ENCODE measurements at regions not wholly inside any gene's neighbourhood (a gene's known extent, or its start where the extent isn't known, plus 50 kb on each side); places are given as distances from the start of the nearest gene placed in this dataset.

DNA sequence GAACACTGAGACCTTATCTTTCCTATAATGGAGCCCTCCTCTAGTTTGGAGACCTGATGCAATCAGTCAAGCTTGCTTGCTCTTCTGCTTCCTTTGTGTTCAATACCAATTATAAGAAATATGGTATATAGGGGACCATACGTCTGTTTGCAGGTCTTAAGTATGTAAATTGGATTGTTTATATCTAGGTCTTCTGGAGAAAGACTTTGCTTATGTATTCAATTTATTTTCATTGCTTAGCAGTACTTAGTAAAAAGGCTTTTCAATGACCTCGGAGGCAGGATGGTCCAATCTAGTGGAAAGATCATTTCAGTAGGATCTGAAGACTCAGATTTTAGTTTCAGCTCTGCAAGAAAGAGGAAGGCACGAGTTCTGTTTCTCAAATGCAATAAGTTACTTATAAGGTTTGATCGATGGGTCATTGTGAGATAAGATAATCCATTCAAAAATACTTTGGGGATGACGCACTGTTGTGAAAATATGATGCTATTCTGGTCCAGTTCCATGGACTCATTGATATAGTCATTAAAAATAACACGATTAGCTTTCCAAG, 571.6 kb downstream of the SH2D4B start:
- Histone ChIP-seq H3K9ac (ENCODE audit: low read length) (no peak overlapping the region), H3K9me3 (ENCODE audit: insufficient read depth, low read depth, low read length) (no peaks in the 10 kb centered on the region), H3K4me3 (ENCODE audit: insufficient read depth, low read depth, low read length) (no peak overlapping the region), H4K20me1 (ENCODE audit: insufficient read depth, low read length) (no peaks in the 10 kb centered on the region), H3K27me3 (ENCODE audit: insufficient read depth, low read length) (no peaks in the 10 kb centered on the region), H3K36me3 (ENCODE audit: insufficient read depth, low read length) (no peaks in the 10 kb centered on the region), H3K79me2 (ENCODE audit: insufficient read depth, low read length) (no peaks in the 10 kb centered on the region), H3K4me2 (ENCODE audit: low read length) (no peak overlapping the region), H2AFZ (ENCODE audit: low read depth, low read length) (no peak overlapping the region), H3K27ac (ENCODE audit: low read depth, low read length) (no peak overlapping the region), H3K4me1 (ENCODE audit: insufficient read depth, low read length) (no peaks in the 10 kb centered on the region)
- Mint-ChIP-seq H3K4me1 (ENCODE audit: low read depth, unreplicated experiment) (peaks cover 7% of the 10 kb centered on the region), H3K27ac (ENCODE audit: unreplicated experiment) (no peak overlapping the region), H3K9me3 (ENCODE audit: unreplicated experiment) (no peaks in the 10 kb centered on the region), H3K4me3 (ENCODE audit: unreplicated experiment) (no peak overlapping the region), H3K36me3 (ENCODE audit: low read depth, unreplicated experiment) (no peaks in the 10 kb centered on the region), H3K27me3 (ENCODE audit: low read depth, unreplicated experiment) (no peaks in the 10 kb centered on the region)
- DNase-seq (ENCODE audit: low read depth) (no peak), FAIRE-seq (no peak)
- TF ChIP-seq, protein P1, sequence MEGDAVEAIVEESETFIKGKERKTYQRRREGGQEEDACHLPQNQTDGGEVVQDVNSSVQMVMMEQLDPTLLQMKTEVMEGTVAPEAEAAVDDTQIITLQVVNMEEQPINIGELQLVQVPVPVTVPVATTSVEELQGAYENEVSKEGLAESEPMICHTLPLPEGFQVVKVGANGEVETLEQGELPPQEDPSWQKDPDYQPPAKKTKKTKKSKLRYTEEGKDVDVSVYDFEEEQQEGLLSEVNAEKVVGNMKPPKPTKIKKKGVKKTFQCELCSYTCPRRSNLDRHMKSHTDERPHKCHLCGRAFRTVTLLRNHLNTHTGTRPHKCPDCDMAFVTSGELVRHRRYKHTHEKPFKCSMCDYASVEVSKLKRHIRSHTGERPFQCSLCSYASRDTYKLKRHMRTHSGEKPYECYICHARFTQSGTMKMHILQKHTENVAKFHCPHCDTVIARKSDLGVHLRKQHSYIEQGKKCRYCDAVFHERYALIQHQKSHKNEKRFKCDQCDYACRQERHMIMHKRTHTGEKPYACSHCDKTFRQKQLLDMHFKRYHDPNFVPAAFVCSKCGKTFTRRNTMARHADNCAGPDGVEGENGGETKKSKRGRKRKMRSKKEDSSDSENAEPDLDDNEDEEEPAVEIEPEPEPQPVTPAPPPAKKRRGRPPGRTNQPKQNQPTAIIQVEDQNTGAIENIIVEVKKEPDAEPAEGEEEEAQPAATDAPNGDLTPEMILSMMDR (IDR thresholded peaks at IDR 0.05; ENCODE audit: insufficient read depth, low read depth, low read length), result no peak
- TF ChIP-seq EZH2 (IDR thresholded peaks at IDR 0.05; ENCODE audit: insufficient read depth, low read length), result no peak

DNA sequence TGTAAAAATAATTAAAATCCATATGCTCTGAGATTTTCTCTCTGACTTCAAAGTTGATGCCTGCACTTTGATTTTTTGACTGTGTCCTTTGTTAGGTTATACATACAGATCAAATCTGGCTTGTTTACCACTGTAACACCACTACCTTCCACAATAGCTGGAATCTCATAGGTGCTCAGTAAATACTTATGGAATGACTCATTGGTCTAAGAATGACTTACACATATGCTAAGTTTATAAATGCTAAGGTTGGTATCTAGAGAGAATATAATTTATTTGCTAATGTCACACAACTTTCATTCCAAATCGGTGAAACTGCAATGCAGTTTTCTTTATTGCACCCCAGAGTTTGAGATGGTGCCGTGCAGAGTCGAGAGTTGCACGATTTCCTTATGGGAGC, 578.5 kb downstream of the SH2D4B start:
- TF ChIP-seq, protein P1 (IDR thresholded peaks at IDR 0.05; ENCODE audit: insufficient read depth, low read depth, low read length), result no peak
- TF ChIP-seq EZH2 (IDR thresholded peaks at IDR 0.05; ENCODE audit: insufficient read depth, low read length), result no peak
- Histone ChIP-seq H3K27ac (ENCODE audit: low read depth, low read length) (no peak overlapping the region), H4K20me1 (ENCODE audit: insufficient read depth, low read length) (no peaks in the 10 kb centered on the region), H3K4me1 (ENCODE audit: insufficient read depth, low read length) (no peaks in the 10 kb centered on the region), H3K27me3 (ENCODE audit: insufficient read depth, low read length) (no peaks in the 10 kb centered on the region), H3K9me3 (ENCODE audit: insufficient read depth, low read depth, low read length) (no peaks in the 10 kb centered on the region), H3K79me2 (ENCODE audit: insufficient read depth, low read length) (no peaks in the 10 kb centered on the region), H3K4me2 (ENCODE audit: low read length) (no peak overlapping the region), H3K9ac (ENCODE audit: low read length) (no peak overlapping the region), H2AFZ (ENCODE audit: low read depth, low read length) (no peak overlapping the region), H3K36me3 (ENCODE audit: insufficient read depth, low read length) (no peaks in the 10 kb centered on the region), H3K4me3 (ENCODE audit: insufficient read depth, low read depth, low read length) (no peak overlapping the region)
- no peak overlapping the region for H3K27ac Mint-ChIP-seq (ENCODE audit: unreplicated experiment)
- no peaks in the 10 kb centered on the region for H3K9me3 Mint-ChIP-seq (ENCODE audit: unreplicated experiment)
- H3K27me3 Mint-ChIP-seq (ENCODE audit: low read depth, unreplicated experiment), result no peaks in the 10 kb centered on the region
- no peak for DNase-seq (ENCODE audit: low read depth)
- no peak for FAIRE-seq
- H3K4me1 Mint-ChIP-seq (ENCODE audit: low read depth, unreplicated experiment), result peaks cover 4% of the 10 kb centered on the region
- H3K36me3 Mint-ChIP-seq (ENCODE audit: low read depth, unreplicated experiment), result no peaks in the 10 kb centered on the region
- H3K4me3 Mint-ChIP-seq (ENCODE audit: unreplicated experiment), result no peak overlapping the region

DNA sequence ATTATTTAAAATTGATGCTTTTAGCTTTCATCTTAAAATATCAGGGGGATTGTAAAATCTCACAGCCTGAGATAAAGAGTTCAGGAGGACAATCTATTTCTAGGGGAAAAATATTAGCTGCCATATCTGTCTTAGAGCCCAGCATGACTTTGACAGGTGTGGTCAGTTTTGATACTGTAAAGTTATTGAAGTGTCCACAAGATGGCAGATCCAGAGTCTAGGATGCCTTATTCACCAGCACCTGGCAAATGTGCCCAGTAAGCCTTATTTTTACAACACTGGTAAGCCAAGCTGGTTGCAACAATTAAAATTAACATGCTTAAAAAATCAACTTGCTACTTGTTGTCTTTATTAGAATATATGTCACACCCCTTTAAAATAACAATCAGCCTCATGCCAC, 579.3 kb downstream of the SH2D4B start:
- Histone ChIP-seq H3K4me2 (ENCODE audit: low read length) (no peak overlapping the region), H3K79me2 (ENCODE audit: insufficient read depth, low read length) (no peaks in the 10 kb centered on the region), H2AFZ (ENCODE audit: low read depth, low read length) (no peak overlapping the region), H3K9ac (ENCODE audit: low read length) (no peak overlapping the region), H3K36me3 (ENCODE audit: insufficient read depth, low read length) (no peaks in the 10 kb centered on the region), H3K27me3 (ENCODE audit: insufficient read depth, low read length) (no peaks in the 10 kb centered on the region), H3K4me1 (ENCODE audit: insufficient read depth, low read length) (no peaks in the 10 kb centered on the region), H4K20me1 (ENCODE audit: insufficient read depth, low read length) (no peaks in the 10 kb centered on the region), H3K4me3 (ENCODE audit: insufficient read depth, low read depth, low read length) (no peak overlapping the region), H3K9me3 (ENCODE audit: insufficient read depth, low read depth, low read length) (no peaks in the 10 kb centered on the region), H3K27ac (ENCODE audit: low read depth, low read length) (no peak overlapping the region)
- H3K27ac Mint-ChIP-seq (ENCODE audit: unreplicated experiment), result no peak overlapping the region
- H3K4me3 Mint-ChIP-seq (ENCODE audit: unreplicated experiment), result no peak overlapping the region
- DNase-seq (ENCODE audit: low read depth), result no peak
- TF ChIP-seq, protein P1 (IDR thresholded peaks at IDR 0.05; ENCODE audit: insufficient read depth, low read depth, low read length), result no peak
- TF ChIP-seq EZH2 (IDR thresholded peaks at IDR 0.05; ENCODE audit: insufficient read depth, low read length), result no peak
- H3K9me3 Mint-ChIP-seq (ENCODE audit: unreplicated experiment), result no peaks in the 10 kb centered on the region
- FAIRE-seq, result no peak
- peaks cover 4% of the 10 kb centered on the region for H3K4me1 Mint-ChIP-seq (ENCODE audit: low read depth, unreplicated experiment)
- no peaks in the 10 kb centered on the region for H3K36me3 Mint-ChIP-seq (ENCODE audit: low read depth, unreplicated experiment)
- H3K27me3 Mint-ChIP-seq (ENCODE audit: low read depth, unreplicated experiment), result no peaks in the 10 kb centered on the region

Measured in astrocyte (in vitro differentiated cells and primary cell).